HG02870 (cell line): ENCODE measurements at regions not wholly inside any gene's neighbourhood (a gene's known extent, or its start where the extent isn't known, plus 50 kb on each side); places are given as distances from the start of the nearest gene placed in this dataset.
"Not testable (repeated sequence)": the region's sequence is repeated elsewhere in the genome, so short reads cannot be mapped to it uniquely, and the experiment has no call there.

Experiments used
- ATAC-seq: cut with Tn5 transposase; IDR thresholded peaks from one replicate; pipeline ENCODE4 v1.9.1; 2021; ENCODE audit warnings: mild to moderate bottlenecking, moderate library complexity; ENCODE audit not compliant: unreplicated experiment

DNA sequence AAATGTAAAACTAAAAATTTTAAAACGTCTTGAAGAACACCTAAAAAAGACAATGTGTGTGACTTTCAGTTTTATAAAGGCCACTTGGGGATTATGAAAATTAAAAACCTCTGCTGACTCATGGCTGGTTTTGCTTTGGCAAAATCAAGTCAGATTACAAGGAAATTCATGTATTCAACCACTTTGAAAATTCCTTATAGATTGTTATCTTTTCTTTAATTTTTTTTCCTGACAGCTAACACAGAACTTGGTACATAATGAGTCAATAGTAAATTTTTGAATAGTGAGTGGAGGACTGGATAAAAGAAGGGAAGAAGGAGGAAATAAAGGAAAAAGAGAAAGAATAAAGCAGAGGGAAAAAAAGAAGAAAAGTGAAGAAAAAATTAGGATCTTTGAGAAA, 1774.7 kb upstream of the ACO1 start:
- no peak for ATAC-seq

- not testable (repeated sequence) for ATAC-seq
Measured at GRCh38 chr9:30616782-30617181, 1767.7 kb upstream of the ACO1 start.

DNA sequence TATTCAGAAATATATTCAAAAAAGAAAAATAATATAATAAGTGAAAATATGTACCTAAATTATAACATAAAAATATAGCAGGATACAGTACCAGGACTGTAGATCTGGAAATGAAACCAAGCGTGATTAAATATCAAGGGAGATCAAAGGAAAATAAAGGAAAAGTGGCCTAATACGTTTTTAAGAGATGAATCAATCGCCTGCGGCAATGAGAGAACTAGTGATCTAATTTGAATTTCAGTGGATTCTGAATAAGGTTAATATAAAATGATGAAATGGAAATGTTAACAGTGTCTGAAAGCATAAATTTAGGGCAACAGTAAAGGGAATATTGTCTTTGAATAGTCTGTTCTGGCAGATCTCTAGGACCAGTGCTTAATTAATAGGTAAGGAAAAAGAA, 1761.9 kb upstream of the ACO1 start:
- no peak for ATAC-seq

- ATAC-seq, result no peak
Measured at GRCh38 chr9:30628915-30629567, 1755.4 kb upstream of the ACO1 start.

DNA sequence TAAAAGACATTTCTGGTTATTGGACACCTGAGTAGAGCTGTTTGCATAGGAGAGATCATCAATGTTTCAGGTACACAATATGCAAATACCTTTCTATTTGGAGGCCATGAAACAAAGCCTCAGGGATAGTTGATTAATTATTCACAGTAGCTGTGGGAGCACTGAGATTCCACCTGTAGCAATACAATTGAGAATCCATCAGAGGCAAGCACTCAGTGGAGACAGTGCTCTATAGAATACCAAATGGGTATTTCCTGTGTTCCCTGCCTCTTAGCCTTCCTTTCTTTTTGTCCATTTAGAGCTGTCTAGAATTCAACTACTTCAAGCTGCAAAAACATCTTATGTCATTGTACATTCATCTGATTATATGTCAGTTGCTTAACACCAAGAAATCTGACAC, 1754.0 kb upstream of the ACO1 start:
- ATAC-seq, result no peak

DNA sequence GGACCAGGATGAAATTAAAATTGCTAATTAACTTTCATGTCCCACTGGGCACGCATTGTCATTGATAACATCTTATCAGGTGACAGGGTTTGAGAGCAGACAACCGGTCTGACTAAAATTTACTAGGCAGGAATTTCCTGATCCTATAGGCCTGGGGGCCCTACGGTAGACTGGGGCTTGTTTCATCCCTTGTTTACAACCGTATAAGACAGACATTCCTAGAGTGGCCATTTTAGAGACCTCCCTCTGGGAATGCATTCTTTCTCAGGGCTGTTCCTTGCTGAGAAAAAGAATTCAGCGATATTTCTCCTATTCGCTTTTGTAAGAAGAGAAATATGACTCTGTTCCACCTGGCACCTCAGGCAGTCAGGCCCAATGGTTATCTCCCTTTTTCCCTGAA, 1737.8 kb upstream of the ACO1 start:
- ATAC-seq, result not testable (repeated sequence)

GRCh38 chr9:30661925-30662324, 1722.5 kb upstream of the ACO1 start:
- ATAC-seq, result no peak

DNA sequence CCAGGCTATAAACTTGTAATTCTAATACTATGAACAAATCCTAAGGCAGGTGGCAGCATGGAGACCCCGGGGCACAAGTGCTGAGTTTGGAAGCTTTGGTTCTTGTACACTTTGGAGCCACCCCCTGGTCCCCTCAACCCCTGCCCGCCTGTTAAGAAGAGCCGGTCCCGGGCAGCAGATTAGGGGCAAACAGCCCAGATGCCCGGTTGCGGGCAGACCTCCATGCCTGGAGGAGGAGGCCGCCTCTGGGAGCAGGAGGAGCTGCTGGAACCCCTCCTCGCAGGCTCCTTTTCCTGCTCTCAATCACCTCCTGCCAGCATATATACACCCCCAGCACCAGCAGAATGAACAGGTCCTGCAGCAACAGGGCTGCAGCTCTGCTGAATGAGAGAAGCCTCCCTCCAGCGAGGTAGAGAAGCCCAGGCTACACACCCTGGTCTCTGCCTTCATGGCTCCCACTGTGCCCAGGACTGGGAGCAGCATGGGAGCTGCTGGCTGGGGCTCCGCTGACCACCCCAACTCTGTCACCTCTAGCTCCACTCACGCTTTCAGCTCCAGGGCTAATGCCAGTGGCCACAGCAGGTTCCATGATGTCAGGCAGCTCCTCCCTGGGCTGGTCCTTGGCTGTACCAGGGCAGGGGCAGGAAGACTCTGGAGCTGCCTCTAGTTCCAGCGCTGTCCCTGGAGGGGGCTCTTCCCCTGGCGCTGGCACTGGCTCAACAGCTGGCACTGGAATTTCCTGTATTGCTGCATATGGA, 1713.5 kb upstream of the ACO1 start:
- no peak for ATAC-seq

GRCh38 chr9:30673132-30673531, 1711.3 kb upstream of the ACO1 start:
- ATAC-seq, result no peak

GRCh38 chr9:30676651-30677050, 1707.8 kb upstream of the ACO1 start:
- ATAC-seq, result no peak

GRCh38 chr9:30677221-30677620, 1707.2 kb upstream of the ACO1 start:
- ATAC-seq, result no peak

DNA sequence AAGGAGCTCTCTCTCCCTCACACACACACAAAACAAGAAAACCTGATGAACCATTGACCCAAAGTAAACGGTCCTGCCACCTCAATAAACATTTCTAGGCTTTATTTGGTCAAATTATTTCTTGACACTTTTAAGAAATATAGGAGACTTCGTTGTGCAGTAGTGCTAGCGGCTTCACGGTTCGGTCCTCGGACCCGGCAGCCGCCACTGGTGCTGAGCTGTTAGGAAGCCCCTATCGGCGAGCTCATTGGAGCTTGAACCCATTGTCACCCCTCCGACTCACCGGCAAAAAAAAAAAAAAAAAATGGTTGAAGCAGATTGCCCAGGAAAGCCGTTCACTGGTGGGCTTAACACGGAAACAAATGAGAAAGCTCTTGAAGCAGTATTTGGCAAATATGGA, 1695.6 kb upstream of the ACO1 start:
- no peak for ATAC-seq

GRCh38 chr9:30697958-30698357, 1686.5 kb upstream of the ACO1 start:
- ATAC-seq, result no peak

DNA sequence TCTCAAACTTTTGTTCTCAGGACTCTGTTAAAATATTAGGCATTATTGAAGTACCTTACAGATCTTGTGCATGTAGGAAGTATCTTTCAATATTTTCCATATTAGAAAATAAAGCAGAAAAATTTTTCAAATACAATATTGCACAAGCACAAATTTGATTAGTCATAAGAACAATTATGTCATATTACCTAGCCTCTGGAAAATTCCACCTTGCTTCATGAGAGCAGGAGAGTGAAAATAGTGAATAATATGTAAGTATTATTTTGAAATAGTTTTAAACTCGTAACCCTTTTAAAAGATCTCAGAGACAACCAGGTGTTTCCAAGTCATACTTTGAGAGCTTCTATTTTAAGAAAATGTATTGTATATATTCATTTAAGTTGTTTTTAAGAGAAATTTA, 1672.9 kb upstream of the ACO1 start:
- no peak for ATAC-seq

- no peak for ATAC-seq
Measured at GRCh38 chr9:30713243-30713642, 1671.2 kb upstream of the ACO1 start.

DNA sequence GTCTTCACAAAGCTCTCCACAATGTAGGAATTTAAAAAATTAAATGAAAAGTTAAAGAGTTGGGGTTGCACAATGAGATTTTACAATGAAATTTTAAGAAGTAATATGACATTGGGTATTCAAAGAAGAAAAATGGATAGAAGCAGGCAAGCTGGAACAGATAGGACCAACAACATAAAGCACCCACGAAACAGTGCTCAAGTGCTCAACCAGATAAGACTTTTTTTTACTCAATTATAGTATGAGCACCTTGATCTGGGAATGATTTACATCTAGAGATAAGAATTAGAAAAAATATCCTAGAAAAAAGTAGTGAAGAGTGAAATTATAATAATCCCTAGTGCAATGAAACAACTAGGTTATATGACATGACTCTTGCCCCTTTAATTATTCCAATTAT, 1670.1 kb upstream of the ACO1 start:
- ATAC-seq, result no peak

DNA sequence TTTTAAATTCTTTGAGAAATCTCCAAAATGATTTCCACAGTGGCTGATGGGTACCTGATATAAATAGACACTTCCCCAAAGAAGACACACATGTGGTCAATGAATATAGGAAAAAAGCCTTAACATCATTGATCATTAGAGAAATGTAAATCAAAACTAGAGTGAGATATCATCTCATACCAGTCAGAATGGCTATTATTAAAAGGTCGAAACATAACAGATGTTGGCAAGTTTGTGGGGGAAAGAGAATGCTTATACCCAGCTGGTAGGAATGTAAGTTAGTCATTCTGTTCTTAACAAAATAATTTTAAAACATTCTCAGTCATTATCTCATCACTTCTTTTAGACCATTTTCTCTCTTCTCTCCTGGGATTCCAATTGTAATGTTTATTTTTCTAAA, 1666.0 kb upstream of the ACO1 start:
- ATAC-seq, result no peak

- ATAC-seq, result no peak
Measured at GRCh38 chr9:30722065-30722464, 1662.4 kb upstream of the ACO1 start.

GRCh38 chr9:30723656-30724055, 1660.8 kb upstream of the ACO1 start:
- no peak for ATAC-seq

DNA sequence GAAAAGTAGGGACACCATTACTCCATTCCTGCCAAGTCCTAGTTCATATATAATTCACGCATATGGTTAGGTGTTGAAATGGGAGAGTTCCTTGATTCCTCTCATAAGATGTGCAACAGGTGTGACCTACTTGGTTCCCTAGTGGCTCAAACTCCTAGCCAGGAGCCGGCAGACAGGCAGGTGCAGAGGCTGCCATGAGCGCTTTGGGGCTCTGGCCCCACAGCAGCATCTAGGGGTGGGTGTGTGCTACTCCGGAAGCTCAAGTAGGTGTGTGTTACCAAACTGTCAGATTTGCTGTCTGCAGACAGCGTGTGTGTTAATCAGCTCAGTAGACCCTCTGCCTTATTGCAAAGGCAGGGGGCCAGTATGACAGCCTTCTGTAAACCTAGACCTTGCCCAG, 1652.4 kb upstream of the ACO1 start:
- ATAC-seq, result no peak

- no peak for ATAC-seq
Measured at GRCh38 chr9:30744871-30745270, 1639.6 kb upstream of the ACO1 start.

- ATAC-seq, result no peak
Measured at GRCh38 chr9:30746589-30746988, 1637.9 kb upstream of the ACO1 start.

DNA sequence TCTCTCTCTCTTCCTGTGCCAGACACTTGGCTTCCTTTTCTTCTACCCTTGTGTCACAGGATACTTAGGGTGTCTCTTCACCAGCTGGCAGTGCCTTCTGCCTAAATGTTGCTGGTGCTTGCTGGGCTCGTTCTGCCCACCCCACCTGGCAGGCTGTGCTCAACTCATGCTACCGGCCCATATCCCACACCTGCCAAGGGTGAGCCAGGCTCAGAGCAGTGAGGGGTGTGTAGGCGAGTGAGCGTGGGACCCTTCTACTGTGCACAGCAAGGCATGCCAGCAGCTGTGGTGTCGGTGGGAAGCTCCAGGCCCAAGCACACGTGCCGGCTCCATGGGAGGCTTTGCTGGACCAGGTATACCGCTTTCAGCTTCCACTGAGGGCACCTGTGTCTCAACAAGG, 1626.7 kb upstream of the ACO1 start:
- no peak for ATAC-seq
